GF-D8 (cell line): ENCODE measurements at regions not wholly inside any gene's neighbourhood (a gene's known extent, or its start where the extent isn't known, plus 50 kb on each side); places are given as distances from the start of the nearest gene placed in this dataset.
A peak's percentile ranks its signal among the peaks of the same experiment; 100 is the strongest.
"Not testable (repeated sequence)": the region's sequence is repeated elsewhere in the genome, so short reads cannot be mapped to it uniquely, and the experiment has no call there.

Experiments
- DNase-seq: peaks from one replicate; lab custom pipeline; 2025; lab: John Stamatoyannopoulos, UW

DNA sequence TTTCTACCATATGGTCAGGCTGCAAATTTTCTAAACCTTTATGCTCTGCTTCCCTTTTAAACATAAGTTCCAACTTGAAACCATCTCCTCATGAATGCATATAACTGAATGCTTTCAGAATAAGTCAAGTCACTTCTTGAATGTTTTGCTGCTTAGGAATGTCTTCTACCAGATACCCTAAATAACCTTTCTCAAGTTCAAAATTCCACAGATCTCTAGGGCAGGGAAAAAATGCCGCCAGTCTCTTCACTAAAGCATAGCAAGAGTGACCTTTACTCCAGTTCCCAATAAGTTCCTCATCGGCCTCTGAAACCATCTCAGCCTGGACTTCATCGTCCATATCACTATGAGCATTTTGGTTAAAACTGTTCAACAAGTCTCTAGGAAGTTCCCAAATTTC, 1011.2 kb upstream of the CITED2 start:
- DNase-seq, result no peak

- no peak for DNase-seq
These were observed 1007.9 kb upstream of the CITED2 start for GRCh38 chr6:140382355-140382754.

GRCh38 chr6:140380427-140381218, 1006.2 kb upstream of the CITED2 start:
- DNase-seq, result no peak

DNA sequence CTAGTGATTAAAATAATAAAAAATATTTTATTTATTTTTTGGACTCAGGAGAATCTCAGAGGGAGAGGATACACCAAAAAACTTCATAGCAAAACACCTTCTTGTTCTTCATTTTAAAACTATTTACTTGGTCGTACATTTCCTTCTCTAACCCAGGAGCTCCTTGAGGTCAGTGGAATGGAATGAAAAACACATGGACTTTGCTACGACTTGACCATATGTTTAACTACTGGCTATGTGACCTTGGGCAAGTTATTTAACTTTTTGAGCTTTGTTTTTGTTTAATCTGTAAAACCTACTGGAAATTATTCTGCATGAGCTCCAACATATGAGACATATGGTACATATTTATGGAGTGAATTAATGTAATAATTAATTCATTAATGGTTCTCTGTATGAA, 1005.5 kb upstream of the CITED2 start:
- no peak for DNase-seq

DNA sequence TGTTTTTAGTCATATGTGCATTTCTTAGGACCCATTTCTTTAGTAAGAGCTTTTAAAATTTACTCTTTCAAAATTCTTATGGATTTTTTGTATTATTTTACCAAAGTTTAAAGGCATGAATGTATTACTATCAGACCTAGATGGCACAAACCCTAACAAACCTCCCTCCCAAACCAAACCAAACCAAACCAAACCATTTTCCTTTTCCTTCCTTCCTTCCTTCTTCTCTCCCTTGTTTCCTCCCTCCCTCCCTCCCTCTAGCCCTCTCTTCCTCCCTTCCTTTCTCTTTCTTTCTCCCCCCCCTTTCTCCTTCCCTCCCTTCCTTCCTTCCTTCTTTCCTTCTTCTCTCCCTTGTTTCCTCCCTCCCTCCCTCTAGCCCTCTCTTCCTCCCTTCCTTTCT, 1001.8 kb upstream of the CITED2 start:
- DNase-seq, result no peak

- DNase-seq, result not testable (repeated sequence)
These were observed 999.3 kb upstream of the CITED2 start for GRCh38 chr6:140373728-140374127.

DNA sequence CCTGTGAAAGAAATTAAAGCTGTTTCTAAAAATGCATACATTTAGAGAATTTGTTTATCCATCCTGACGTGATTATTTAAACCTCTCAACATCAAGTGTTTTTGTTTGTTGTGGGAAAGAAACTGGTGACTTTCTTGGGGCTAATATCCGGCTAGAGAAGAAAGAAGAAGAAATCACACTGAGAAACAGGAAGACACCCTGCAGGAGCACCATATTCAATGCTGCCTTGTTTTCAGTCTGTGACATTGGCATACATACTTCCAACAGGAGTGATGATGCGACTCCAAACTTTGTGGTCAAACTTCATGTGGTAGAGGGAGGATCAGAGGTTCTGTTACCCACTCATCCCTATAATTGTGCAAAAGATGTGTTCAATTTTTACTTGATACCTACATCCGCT, 997.6 kb upstream of the CITED2 start:
- DNase-seq, result no peak

GRCh38 chr6:140370976-140371870, 996.8 kb upstream of the CITED2 start:
- no peak for DNase-seq

GRCh38 chr6:140370441-140370840, 996.0 kb upstream of the CITED2 start:
- DNase-seq, result no peak

GRCh38 chr6:140366991-140367390, 992.5 kb upstream of the CITED2 start:
- DNase-seq, result no peak

- no peak for DNase-seq
These were observed 990.5 kb upstream of the CITED2 start for GRCh38 chr6:140364916-140365315.

DNA sequence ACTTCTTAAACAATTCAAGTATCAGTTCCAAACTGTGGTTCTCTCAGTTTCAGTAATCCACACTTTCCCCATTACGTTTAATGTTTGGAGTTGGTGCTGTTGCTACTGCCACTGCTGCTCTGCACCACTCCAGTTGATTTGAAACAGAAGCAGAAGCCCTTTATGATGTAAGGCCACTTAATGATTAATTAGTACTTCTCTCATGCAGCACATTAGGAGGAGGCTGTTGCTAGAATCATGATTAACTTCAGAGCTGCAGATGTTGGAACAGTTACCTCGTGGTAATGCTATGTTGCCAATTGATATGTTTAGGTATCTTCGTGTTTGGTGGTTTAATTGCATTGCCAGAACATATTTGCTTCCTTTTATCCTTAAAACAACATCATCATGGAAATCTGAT, 986.2 kb upstream of the CITED2 start:
- no peak for DNase-seq

DNA sequence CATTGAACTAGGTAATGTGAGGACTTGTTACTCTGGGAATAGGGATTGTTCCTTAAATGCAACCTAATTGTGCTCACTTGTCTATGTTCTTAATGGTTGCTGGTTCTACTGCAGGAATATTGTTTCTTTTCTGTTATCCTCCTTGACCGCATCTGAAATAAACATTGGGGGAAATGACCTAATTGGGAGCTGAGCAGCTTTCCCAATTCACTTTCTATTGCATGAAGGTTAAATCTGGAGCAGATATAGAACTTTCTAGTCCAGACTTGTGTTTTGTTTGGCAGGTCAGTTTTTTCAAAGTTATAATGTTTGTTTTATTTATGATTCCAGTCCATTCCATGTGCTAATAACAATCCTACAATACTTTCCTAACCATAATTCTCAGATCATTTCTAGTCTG, 981.0 kb upstream of the CITED2 start:
- DNase-seq, result no peak

DNA sequence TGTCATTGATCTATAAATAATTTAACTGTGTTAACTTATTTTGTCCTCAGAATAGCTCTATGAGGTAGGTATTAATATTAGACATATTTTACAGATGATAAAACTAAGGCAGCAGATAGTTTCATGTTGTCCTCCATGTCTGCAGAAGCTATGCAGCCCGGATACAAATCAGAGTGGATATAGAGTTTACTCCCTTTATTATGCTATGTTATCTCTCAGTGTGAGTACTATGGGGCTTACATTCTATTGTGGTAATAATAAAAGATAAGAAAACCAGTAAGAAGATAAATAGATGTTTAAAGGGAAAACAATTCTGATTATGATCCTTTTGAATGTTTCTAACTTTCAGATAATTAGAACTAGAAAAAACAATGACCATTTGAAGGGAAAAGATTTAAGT, 979.8 kb upstream of the CITED2 start:
- no peak for DNase-seq

GRCh38 chr6:140353536-140353935, 979.1 kb upstream of the CITED2 start:
- DNase-seq, result no peak

DNA sequence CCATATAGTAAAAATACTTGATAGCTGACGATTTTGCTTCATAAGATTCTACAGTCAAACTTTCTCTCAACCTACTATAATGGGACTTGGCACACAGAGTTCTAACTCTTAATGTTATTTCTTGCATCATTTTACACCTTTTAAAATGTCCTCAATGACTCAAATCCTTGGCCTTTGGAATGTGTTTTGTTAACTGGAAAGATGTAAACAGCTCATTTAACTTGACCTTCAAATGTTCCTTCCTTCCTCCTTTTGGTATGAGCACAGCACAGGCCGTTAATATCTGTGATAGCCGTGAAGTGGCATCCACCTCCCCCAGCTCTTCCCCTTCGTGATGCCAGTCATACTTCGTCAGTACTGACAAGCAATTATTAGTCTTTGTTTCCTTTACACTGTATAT, 972.0 kb upstream of the CITED2 start:
- DNase-seq, result no peak

- DNase-seq, result no peak
These were observed 971.5 kb upstream of the CITED2 start for GRCh38 chr6:140345935-140346334.

DNA sequence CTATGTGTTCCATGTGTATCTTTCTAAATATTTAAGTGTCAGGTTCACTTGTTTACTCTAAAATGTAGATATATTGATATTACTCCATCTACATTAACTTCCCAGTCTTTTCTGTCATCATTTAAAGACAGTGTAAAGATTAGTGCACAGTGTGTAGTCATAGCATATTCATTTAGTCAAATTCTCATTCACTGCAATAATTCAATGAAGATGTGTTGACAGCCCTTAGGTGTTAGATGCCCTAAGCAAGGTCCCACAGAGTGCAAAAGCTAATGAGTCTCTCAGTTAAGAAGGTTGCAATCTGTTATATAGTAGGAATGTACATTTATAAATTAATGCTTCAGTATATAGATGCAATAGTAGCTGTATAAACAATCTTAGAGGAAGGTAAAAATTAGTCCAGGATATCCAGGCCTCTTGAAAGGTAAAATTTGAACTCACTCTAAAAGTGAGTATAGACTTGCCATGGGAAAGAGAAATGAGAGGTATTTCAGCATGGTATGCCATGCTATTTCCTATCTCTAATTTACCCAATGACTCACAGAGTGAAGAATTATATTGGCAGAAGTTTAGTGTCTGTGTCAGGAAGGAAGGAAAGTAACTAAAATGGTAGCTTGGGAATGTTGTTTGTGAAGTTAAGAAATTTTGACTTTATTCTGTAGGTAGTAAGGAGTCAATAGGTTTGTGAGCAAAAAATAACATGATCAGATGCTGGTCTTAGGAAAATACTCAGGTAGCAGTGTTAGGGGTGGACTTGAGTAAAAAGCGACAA, 969.9 kb upstream of the CITED2 start:
- no peak for DNase-seq

DNA sequence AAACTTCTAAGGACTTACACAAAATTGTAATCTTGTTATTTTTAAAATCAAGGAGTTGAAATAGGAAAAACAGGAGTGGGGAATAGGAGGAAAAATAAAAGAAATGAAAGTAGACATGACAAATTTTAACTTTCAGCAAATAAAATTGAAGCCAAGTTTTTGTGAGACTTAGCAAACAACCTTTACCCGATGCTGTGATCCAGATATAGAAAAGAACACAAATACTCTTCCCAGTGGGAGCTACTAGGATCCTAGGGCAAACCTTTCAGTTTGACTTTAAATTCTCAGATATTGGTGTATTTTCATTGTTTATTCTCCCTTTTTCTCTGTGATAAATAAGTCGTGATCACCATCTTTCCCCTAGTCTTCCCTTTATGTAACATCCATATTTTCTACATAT, 968.7 kb upstream of the CITED2 start:
- DNase-seq, result no peak

DNA sequence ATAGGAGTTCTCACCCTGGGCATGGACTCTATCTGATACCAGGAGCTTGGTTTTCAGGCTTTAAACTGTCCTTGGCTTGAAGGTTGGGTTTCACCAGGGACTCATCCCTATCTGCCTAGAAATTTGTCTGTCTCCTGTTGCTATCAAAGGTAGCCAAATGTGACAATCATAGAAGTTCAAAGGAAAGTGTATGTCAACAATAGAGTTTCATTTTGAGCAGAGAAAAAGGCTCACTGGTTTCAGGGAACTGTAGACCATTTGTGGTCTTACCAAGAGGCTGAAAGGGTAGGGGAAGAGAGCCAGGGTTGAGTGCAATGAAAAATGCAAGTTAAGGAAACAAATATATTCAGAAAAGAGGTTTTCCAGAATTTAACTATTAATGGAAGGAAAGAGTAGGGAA, 966.8 kb upstream of the CITED2 start:
- DNase-seq, result no peak

DNA sequence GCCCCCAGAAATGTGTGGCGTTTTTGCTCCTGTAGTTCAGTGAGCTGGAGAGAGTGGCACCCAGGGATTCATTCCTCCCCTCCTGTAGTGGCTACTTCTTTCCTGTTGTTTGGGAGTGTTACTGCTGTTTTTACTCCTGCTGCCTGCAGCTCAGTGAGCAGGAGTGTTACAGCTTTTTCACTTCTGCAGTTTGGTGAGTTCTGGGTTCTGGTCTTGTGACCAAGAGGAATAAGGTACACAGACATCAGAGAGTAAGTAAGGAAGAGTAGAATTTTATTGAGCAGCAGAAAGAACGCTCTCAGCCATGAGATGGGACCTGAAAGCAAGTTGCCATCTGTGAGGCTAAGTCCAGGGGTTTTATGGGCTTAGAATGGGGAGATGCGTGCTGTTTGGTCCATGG, 966.3 kb upstream of the CITED2 start:
- DNase-seq, result no peak

GRCh38 chr6:140339084-140339483, 964.6 kb upstream of the CITED2 start:
- not testable (repeated sequence) for DNase-seq

DNA sequence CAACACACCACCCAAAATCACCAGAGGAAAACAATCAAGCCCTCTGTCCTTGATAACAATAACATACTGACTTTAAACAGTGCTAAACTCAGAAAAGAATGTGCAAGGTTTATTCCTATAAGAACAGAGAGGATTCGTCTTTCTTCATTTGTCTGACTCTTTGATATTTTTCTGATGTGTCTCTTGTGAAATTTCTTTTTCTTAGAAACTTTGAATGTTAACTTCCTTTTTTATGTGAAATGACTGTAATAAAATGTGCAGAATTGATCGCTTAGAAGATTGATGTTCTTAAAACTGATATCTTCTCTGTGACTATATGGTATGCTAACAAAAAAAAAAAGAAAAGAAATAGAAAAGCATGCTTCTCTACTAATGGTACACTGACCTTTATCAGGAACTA, 947.4 kb upstream of the CITED2 start:
- peak; percentile 70 for DNase-seq
